ENCODE measurements at regions not wholly inside any gene's neighbourhood (a gene's known extent, or its start where the extent isn't known, plus 50 kb on each side); places are given as distances from the start of the nearest gene placed in this dataset.

DNA sequence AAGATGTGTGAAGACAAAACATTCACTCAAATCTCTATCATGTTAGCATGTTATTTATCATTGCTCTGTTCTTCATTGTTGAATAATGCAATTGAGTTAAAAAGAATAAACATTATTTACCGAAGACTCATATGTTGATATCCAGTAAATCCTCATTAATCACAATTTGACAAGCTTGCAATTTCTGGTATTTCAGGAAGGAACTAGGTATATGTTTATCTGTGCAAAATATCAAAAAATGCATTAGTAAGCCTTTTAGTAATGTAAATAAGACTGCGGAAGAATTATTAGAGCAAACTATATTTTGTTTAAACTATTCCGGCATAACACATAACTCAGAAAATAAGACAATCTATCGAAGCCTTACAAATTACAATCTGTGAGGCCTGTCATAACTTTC, 222.7 kb upstream of the NOVA1 start:
- TF ChIP-seq, protein P1, sequence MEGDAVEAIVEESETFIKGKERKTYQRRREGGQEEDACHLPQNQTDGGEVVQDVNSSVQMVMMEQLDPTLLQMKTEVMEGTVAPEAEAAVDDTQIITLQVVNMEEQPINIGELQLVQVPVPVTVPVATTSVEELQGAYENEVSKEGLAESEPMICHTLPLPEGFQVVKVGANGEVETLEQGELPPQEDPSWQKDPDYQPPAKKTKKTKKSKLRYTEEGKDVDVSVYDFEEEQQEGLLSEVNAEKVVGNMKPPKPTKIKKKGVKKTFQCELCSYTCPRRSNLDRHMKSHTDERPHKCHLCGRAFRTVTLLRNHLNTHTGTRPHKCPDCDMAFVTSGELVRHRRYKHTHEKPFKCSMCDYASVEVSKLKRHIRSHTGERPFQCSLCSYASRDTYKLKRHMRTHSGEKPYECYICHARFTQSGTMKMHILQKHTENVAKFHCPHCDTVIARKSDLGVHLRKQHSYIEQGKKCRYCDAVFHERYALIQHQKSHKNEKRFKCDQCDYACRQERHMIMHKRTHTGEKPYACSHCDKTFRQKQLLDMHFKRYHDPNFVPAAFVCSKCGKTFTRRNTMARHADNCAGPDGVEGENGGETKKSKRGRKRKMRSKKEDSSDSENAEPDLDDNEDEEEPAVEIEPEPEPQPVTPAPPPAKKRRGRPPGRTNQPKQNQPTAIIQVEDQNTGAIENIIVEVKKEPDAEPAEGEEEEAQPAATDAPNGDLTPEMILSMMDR (IDR thresholded peaks at IDR 0.05; ENCODE audit: low read depth, low read length, missing control alignments), result no peak
- no peak overlapping the region for H3K4me3 ChIP-seq (ENCODE audit: low read depth, low read length)
- in situ Hi-C loops (cut with HindIII; ENCODE audit: low sequenced_read_pairs), result no loop called here
- no peak for DNase-seq (ENCODE audit: low read depth)

- no peak for DNase-seq (ENCODE audit: low read depth)
- TF ChIP-seq, protein P1 (IDR thresholded peaks at IDR 0.05; ENCODE audit: low read depth, low read length, missing control alignments), result no peak
- H3K4me3 ChIP-seq (ENCODE audit: low read depth, low read length), result no peak overlapping the region
- in situ Hi-C loops (cut with HindIII; ENCODE audit: low sequenced_read_pairs), result no loop called here
Observed at GRCh38 chr14:26828741-26829140, 230.9 kb upstream of the NOVA1 start.

DNA sequence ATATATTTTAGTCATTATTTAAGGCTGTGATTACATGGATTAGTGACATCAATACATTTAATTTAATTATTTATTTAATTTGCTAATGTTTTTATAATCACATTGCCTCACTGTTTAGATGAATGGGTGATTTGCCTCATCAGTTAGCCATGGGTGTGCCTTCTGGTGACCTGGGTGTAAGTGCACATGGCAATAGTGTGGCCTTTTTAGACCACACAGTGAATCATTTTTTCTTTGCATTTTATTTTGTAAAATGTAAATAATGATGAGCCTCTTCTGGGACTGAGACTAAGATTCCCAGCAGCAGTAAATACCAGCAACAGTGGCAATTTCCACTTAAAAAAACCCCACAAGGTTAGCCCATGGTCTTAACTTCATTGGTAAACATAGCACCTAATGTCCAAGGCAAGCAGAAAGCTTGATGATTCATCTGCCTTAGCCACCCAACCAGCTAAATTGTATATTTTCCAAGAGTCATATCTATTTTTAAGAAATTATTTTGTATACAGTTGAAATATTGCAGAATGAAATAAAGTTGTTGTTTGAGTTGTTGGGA, 235.9 kb upstream of the NOVA1 start:
- TF ChIP-seq, protein P1 (IDR thresholded peaks at IDR 0.05; ENCODE audit: low read depth, low read length, missing control alignments), result no peak
- no peak overlapping the region for H3K4me3 ChIP-seq (ENCODE audit: low read depth, low read length)
- DNase-seq (ENCODE audit: low read depth), result no peak
- in situ Hi-C loops (cut with HindIII; ENCODE audit: low sequenced_read_pairs), result no loop called here

DNA sequence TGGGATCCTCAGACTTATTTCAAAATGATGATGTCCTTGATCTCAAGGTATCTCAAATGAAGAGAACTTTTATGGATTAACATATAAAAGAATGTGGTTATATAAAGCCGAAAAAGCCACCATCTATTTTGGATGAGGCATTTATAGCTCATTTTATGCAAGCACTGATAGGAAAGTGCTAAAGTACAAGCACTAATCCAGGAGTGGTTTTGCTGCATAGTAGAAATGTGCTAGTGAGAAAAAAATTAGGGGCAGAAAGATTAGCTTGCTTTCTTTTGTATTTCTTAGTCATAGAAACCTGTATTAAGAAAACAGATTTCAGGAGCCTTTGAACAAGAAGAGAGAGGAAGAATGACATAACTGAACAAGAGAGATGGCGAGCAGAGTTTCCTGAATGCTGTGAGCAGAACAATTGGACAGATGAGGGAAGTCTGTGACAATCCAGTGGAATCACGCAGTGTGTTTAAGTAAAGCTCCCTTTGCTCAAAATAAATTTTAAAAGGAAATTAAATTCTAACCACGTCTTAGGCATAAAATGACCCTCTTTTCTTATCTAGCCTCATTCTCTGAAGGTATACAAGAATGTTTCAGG, 238.2 kb upstream of the NOVA1 start:
- H3K4me3 ChIP-seq (ENCODE audit: low read depth, low read length), result no peak overlapping the region
- in situ Hi-C loops (cut with HindIII; ENCODE audit: low sequenced_read_pairs), result no loop called here
- no peak for DNase-seq (ENCODE audit: low read depth)
- TF ChIP-seq, protein P1 (IDR thresholded peaks at IDR 0.05; ENCODE audit: low read depth, low read length, missing control alignments), result no peak

DNA sequence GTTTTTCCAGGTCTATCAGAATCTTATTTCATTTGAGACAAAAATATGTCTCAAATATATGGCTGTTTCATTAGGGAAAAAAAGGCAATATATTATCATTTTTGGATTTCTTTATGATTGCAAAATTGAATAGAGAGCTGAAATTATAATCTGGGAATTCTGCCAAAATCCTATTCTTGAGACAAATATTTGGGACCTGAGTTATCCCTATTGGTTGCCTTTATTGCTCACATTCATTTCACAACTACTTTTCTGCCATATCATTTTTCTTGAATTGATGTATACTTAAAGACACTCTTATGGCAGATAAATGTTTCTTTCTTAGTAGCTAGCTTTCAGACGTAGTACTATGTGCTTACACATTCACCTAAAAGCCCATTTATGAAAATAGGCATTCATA, 241.6 kb upstream of the NOVA1 start:
- no peak overlapping the region for H3K4me3 ChIP-seq (ENCODE audit: low read depth, low read length)
- TF ChIP-seq, protein P1 (IDR thresholded peaks at IDR 0.05; ENCODE audit: low read depth, low read length, missing control alignments), result no peak
- DNase-seq (ENCODE audit: low read depth), result no peak
- in situ Hi-C loops (cut with HindIII; ENCODE audit: low sequenced_read_pairs), result no loop called here

DNA sequence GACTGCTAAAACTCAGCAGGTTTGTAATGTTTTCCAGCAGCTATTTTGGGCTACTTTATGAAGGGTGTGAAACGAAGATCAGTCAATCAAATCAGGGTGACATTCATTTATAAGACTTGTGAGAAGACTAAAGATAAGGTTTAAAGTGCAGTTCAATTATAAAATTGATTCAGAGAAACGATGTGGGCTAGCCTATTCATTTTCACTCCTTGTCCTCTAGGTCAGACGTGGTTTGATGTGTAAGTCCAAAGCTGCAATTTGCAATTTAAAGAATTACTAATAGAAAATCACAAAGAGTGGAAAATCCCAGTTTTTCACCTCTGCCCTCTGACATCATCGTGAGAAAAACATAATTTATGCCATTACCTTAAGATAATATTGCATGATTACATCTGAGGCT, 243.5 kb upstream of the NOVA1 start:
- DNase-seq (ENCODE audit: low read depth), result no peak
- TF ChIP-seq, protein P1 (IDR thresholded peaks at IDR 0.05; ENCODE audit: low read depth, low read length, missing control alignments), result no peak
- H3K4me3 ChIP-seq (ENCODE audit: low read depth, low read length), result no peak overlapping the region
- in situ Hi-C loops (cut with HindIII; ENCODE audit: low sequenced_read_pairs), result no loop called here
